T47D (cell line): ENCODE measurements at regions not wholly inside any gene's neighbourhood (a gene's known extent, or its start where the extent isn't known, plus 50 kb on each side); places are given as distances from the start of the nearest gene placed in this dataset.

Experiments
- DNase-seq, 2 experiments: peaks; one replicate each; pipeline versions ENCODE4 v3.0.0 to v3.0.0-alpha.2; 2011 to 2012; ENCODE audit warnings: low read depth in 1 of 2, low spot score in 1 of 2
- JUND ChIP-seq: IDR thresholded peaks from 2 replicates; pipeline ENCODE4 v1.6.1; 2012; ENCODE audit warnings: low read depth
- in situ Hi-C: cut with HindIII; loops from 2 replicates; pipeline ENCODE4 v1.10.0; 2016; ENCODE audit warnings: low sequenced_read_pairs, low pct_unique_long_range_greater_than_20kb

DNA sequence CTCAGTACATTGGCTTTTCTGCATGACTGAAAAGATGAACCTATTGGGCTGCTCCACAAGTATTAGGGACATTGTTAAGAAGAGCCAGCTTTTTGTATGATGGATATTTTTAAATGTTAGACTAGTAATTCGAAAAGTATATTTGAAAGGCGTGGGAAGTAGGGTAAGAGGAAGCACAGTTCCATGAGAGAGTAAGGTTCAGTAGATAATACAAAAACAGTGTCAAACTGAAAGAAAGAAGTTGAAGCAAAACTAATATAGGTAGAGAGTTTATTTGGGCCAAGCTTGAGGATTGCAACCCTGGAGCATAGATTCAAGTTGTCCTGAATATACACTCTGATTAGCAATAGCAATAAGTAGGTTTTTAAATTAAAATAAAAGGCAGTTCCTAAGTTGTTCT lies 193.9 kb downstream of the RASSF9 start:
- no peak for TF ChIP-seq JUND
- no peak for DNase-seq
- in situ Hi-C loops: no loop called here

DNA sequence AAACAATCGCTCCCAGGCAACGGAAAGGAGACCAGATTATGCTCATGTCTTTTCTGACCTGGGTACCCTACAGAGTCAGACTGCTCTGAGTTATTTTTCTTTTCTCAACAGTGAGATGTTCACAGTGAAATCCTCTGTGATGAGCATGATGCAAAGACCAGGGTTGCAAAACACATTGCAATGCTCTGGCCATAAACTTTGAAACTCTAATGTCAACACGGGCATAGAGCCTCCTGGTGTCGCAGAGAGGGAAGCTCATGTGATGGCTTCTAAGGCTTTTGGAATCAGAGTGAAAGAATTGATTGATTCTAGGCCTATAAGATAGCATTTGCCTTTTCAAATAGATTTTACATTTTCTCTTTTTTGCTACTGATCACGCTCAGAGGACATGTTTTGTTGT lies 193.4 kb downstream of the RASSF9 start:
- DNase-seq: peak in 1 of 2 experiments; percentile 53
- in situ Hi-C loops: no loop called here
- TF ChIP-seq JUND: no peak

DNA sequence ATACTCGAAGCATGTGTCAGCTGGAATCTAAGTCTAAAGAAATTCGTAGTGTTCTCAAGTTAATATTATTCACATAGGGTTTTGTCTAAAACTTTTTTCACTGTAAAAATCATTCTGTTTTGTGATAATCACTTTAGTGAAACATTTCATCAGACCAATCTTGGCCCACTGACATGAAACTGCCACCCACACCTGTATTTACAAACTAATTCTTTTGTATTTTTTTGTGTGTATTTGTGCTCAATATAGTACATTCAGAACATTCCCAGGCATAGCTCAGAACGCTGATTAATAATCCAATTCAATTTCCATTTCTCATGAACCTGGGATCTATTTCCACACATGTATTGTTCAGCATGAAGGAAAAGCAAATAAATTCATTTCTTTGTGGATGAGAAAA lies 191.7 kb downstream of the RASSF9 start:
- in situ Hi-C loops: no loop called here
- no peak for DNase-seq
- no peak for TF ChIP-seq JUND

DNA sequence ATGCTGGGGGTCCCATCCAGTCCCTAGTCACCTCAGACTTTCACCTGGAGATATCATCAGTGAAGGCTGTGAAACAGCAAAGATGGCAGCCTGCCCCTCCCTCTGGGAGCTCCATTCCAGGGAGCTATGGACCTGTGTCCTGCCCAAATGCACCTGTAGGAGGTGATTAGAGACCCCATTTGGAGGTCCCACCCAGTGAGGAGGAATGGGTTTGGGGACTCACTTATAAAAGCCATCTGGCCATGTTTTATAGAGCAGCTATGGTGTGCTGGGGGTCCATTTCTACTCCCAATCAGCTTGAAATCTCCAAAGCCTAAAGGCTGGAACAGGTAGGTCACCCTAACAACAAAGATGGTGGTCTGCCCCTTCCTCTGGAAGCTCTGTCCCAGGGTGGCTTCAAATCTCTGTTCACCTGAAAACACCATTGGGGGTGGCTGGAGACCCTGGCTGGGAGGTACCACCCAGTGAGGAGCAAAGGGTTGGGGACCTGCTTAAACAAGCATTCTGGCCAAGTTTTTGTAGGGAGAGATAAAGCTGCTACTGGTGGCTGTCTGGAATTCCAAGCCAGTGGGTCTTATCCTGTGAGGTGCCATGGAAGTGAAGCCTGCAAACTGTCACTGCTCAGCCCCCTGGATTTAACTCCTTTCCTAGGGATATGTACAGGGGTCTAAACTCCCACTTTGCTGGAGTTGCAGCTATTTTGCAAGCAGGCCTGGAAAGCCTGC lies 182.3 kb downstream of the RASSF9 start:
- no peak for TF ChIP-seq JUND
- no peak for DNase-seq
- in situ Hi-C loops: no loop called here

DNA sequence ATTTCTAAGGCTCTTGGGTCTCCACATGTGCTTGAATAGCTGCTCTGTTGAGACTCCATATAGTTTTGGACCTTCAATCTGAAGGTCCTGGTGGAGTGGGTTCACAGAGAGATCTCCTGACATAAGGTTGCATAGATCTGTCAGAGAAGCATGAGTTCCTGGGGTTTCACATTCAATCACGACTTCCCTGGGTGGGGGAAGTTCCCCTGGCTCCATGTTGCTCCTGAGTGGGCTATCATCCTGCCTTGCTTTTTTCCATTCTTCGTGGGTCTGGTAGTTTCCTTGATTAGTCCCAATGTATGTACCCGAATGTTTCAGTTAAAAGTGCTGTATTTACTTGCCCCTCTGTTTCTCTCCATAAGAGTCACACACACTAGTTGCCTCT lies 181.8 kb downstream of the RASSF9 start:
- TF ChIP-seq JUND: no peak
- in situ Hi-C loops: no loop called here
- DNase-seq: no peak

DNA sequence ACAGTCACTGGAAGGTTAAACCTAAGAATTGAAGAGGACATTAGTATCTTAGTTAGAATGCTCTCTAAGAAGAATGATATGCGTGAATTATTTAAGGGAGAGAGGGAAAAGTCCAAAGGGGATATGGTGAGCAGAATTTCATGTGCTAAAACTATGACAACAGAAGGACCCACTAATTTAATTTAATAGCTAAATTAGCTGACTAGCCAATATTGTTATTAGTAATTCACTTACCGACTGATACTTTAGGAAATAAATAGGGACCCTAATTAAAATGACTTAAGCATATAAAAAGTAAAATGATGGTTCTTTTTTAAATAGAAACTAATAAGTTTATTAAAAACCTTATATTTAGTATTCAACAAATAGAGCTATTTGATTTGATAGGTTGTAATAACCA lies 179.6 kb downstream of the RASSF9 start:
- in situ Hi-C loops: no loop called here
- TF ChIP-seq JUND: no peak
- DNase-seq: no peak

DNA sequence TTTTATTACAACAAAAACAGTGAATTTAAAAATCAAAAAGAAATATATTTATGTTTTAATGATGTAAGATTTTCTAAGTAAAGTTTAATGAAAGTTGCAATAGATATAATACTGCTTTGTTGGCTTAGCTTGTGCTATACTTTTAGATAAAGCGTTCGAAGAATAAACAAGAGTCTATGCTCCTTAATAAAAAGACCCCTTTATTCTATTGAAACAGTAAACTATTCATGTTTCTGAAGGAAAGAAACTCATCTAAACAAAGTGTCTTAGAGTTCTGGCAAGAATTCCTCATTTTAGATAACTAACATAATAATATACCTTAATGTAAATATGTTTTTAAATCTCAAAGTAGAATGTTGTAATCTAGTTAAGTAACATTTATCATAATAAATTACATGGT lies 179.0 kb downstream of the RASSF9 start:
- TF ChIP-seq JUND: no peak
- no peak for DNase-seq

DNA sequence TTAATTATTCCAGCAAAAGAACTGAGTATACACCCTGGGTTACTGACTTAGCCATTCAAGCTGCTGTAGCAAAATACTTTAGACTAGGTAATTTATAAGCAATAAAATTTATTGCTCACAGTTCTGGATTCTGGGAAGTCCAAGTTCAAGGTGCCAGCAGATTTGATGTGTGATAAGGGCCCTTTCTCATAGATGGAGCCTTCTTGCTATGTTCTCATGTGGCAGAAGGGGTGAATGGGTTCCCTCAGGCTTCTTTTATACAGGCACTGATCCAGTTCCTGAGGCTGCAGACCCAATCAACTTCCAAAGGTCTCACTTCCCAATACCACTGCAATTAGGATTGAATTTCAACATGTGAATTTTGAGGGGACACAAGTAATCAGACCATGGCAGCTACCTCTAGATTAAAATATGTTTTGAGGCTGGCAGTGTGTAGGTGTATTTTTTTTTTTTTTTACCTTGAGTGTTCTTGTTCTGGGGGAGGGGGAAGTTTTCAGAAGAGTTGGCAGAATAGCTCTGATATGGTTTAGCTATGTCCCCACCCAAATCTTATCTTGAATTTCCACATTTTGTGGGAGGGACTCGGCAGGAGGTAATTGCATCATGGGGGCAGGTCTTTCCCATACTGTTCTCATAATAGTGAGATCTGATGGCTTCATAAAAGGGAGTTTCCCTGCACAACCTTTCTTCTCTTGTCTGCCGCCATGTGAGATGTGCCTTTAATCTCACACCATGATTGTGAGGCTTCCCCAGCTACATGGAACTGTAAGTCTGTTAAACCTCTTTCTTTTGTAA lies 178.2 kb downstream of the RASSF9 start:
- no peak for DNase-seq
- in situ Hi-C loops: no loop called here
- TF ChIP-seq JUND: no peak

More for the DNA sequence above, 179.0 kb downstream of the RASSF9 start:
- in situ Hi-C loops: no loop called here

DNA sequence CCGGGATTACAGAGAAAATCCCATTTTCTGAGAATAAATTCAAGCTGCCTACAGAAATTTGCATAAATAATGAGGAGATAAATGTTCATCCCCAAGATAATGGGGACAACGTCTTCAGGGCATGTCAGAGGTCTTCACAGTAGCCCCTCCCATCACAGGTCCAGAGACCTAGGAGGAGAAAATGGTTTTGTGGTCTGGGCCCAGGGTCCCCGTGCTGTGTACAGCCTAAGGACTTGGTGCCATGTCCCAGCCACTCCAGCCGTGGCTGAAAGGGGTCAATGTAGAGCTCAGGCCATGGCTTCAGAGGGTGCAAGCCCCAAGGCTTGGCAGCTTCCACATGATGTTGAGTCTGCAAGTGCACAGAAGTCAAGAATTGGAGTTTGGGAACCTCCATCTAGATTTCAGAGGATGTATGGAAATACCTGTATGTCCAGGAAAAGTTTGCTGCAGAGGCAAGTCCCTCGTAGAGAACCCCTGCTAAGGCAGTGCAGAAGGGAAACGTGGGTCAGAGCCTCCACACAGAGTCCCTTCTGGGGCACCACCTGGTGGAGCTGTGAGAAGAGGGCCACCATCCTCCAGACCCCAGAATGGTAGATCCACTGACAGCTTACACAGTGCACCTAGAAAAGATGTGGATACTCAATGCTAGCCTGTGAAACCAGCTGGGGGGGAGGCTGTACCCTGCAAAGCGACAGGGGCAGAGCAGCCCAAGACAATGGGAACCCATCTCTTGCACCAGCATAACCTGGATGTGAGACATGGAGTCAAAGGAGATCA lies 176.3 kb downstream of the RASSF9 start:
- in situ Hi-C loops: no loop called here
- TF ChIP-seq JUND: no peak
- no peak for DNase-seq

DNA sequence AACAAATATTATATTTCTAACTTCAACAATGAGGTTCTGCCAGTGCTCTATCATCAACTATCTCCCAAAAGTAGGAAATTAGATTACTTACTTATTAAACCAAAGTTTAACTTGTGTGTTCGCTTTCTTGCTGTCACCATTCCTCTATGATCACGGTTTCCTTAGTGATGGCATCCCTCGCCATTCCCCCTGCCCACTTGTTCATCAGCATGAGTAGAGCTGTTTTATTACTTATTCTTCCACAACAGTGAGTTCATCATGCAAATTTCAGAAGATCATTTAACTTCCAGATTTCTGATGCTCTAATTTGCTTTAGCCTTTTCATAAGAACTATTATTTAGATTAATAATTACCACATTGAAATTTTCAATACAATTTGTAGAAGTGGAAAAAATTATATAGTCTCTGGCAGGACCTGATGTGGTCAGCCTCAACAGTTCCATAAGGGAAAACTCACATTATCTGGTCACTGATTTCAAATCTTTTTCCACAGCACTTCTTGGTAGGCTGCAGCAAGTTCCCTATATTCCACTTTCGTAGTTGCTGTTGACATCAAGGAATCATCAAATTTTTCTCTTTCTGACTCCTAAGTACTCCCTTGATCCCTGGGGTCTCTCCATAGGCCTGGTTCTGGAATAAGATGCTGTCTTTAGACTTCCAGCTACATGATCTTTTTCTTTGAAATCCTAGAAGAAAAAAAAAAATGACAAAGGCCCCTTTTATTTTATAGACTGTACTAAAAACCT lies 174.6 kb downstream of the RASSF9 start:
- no peak for TF ChIP-seq JUND
- in situ Hi-C loops: no loop called here
- DNase-seq: no peak

DNA sequence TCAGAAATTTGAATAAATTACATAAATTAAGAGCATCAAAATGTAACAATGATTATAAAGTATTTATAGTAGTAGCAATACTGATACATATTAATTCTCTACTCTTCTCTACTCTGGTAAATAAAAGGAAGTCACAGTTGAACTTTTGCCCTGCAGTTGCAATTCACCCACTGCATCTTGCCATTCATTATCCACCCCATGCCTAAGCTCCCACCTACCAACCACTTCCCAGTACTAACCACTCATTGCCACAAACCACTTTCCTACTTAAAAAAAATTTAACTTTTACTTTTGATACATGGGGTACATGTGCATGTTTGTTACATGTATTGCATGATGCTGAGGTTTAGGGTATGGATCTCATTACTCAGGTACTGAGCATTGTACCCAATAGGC lies 174.0 kb downstream of the RASSF9 start:
- no peak for TF ChIP-seq JUND
- in situ Hi-C loops: no loop called here
- DNase-seq: no peak

DNA sequence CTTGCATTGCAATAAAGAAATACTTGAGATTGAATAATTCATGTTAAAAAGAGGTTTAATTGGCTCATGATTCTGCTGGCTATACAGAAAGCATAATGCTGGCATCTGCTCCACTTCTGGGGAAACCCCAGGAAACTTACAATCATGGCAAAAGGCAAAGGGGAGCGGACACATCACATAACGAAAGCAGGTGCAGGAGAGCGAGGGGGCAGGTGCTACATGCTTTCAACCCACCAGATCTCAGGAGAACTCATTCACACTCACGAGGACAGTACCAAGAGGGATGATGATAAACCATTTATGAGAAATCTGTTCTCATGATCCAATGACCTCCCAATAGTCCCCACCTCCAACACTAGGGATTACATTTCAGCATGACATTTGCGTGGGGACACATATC lies 172.6 kb downstream of the RASSF9 start:
- in situ Hi-C loops: no loop called here
- DNase-seq: no peak
- TF ChIP-seq JUND: no peak
